Muscle layer of colon (tissue), 2 donors: ENCODE measurements at regions not wholly inside any gene's neighbourhood (a gene's known extent, or its start where the extent isn't known, plus 50 kb on each side); places are given as distances from the start of the nearest gene placed in this dataset.

Experiments used
- H3K27ac ChIP-seq: one replicate; pipeline ENCODE4 v1.7.0; 2013; ENCODE audit warnings: low read depth, mild to moderate bottlenecking, low read length, moderate library complexity
- H3K27me3 ChIP-seq, 2 donors: one replicate each; pipeline ENCODE4 v1.7.0; 2013; ENCODE audit warnings: low read length in 2 of 2, mild to moderate bottlenecking in 2 of 2; ENCODE audit not compliant: insufficient read depth in 2 of 2, control insufficient read depth in 1 of 2
- H3K36me3 ChIP-seq: one replicate; pipeline ENCODE4 v1.7.0; 2013; ENCODE audit warnings: mild to moderate bottlenecking, low read length; ENCODE audit not compliant: insufficient read depth
- H3K4me1 ChIP-seq: one replicate; pipeline ENCODE4 v1.7.0; 2013; ENCODE audit warnings: mild to moderate bottlenecking, low read length; ENCODE audit not compliant: insufficient read depth
- H3K4me3 ChIP-seq, 2 donors: one replicate each; pipeline ENCODE4 v1.7.0; 2013; ENCODE audit warnings: low read length in 2 of 2, low read depth in 1 of 2, mild to moderate bottlenecking in 1 of 2, moderate library complexity in 1 of 2
- H3K9ac ChIP-seq: one replicate; pipeline ENCODE4 v1.7.0; 2013; ENCODE audit warnings: low read length
- H3K9me3 ChIP-seq: one replicate; pipeline ENCODE4 v1.7.0; 2013; ENCODE audit warnings: mild to moderate bottlenecking, low read length
- donor health status: abdominal sarcoma.
- donor health status: Adenocarcinoma of cecum.

DNA sequence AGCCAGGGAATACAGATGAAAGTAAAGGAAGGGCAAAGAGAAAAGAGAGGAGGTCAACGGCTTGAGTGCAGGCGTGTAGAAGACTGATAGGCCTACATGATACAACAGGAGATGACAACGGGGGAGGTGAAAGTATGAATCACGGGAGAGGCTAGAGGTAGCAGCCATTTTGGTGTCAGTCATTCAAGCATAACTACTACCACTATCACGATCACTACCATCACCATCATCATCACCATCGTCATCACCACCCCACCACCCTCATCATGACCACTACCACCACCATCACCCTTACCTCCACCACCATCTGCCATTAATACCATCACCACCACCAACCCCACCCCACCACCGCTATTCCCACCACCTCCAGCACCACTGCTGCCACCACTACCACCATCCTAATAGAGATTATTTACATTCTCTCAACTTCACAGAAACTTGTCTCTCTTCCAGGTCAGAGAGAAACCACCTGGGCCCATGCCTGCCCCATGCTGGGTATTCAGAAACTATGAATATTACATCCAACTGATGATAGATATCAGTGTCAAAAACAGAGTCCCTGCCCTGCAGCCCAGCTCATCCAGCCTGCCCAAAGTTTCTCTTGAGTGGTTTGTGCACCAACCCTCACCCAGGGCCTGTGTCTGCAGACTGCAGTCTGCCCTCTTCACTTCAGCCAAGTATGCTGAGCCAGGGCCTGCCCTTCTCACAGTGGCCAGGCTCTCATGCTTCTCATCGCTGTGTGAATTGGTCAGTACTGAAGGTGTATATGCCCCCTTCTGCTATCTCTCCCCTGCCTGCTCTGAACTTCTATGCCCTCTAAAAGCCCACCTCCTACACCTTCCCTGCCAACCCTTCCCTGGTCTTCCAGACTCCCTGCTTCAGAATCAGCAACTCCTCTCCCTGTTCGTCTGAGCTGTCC, 215.6 kb upstream of the TLE3 start:
- Histone ChIP-seq H3K27me3 (no peaks in the 10 kb centered on the region), H3K9ac (no peak overlapping the region), H3K4me3 (no peak overlapping the region), H3K9me3 (no peaks in the 10 kb centered on the region), H3K4me1 (peaks cover 1% of the 10 kb centered on the region), H3K36me3 (no peaks in the 10 kb centered on the region), H3K27ac (no peak overlapping the region)

DNA sequence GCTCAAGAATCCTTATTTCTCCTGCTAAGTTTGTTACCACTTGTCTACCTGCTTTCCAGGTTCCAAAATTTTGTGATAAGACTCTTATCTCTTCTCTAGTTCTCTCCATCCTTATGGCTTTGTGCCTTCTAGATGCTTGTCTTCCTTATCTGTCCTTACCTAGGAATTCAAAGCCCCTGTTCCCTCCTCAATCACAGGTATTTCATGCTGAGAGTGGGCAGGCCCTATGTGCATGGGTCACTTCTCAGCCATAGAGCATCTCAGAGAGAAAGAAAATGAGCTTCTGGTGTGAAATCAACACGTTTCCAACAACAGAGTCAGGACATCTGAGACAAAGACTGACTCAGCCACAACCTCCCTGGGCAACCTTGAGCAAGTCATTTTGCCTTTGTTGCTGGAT, 214.1 kb upstream of the TLE3 start:
- no peaks in the 10 kb centered on the region for H3K36me3 ChIP-seq
- no peaks in the 10 kb centered on the region for H3K9me3 ChIP-seq
- H3K9ac ChIP-seq: no peak overlapping the region
- H3K27ac ChIP-seq: no peak overlapping the region
- H3K27me3 ChIP-seq: no peaks in the 10 kb centered on the region
- H3K4me3 ChIP-seq: no peak overlapping the region
- H3K4me1 ChIP-seq: no peaks in the 10 kb centered on the region

DNA sequence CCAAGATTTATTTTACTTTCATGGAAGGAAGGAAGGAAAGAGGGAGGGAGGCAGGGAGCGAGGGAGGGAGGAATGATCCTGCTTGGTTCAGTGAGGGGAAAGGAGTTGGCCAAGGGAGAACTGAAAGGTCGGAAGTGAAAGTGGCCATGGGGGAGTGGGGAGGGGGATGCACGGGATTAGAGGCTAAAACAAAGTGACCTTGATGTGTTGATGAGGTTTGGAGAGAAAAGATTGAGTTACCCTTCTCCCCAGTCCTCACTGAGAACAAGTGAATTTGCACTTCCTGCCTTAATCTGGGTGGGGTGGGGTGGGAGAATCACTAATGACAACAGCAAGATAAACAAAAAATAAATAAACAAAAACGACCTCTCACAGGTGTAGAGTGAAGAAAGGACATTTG, 212.0 kb upstream of the TLE3 start:
- Histone ChIP-seq H3K27me3 (no peaks in the 10 kb centered on the region), H3K9ac (no peak overlapping the region), H3K4me1 (no peaks in the 10 kb centered on the region), H3K27ac (no peak overlapping the region), H3K9me3 (no peaks in the 10 kb centered on the region), H3K4me3 (no peak overlapping the region), H3K36me3 (no peaks in the 10 kb centered on the region)

DNA sequence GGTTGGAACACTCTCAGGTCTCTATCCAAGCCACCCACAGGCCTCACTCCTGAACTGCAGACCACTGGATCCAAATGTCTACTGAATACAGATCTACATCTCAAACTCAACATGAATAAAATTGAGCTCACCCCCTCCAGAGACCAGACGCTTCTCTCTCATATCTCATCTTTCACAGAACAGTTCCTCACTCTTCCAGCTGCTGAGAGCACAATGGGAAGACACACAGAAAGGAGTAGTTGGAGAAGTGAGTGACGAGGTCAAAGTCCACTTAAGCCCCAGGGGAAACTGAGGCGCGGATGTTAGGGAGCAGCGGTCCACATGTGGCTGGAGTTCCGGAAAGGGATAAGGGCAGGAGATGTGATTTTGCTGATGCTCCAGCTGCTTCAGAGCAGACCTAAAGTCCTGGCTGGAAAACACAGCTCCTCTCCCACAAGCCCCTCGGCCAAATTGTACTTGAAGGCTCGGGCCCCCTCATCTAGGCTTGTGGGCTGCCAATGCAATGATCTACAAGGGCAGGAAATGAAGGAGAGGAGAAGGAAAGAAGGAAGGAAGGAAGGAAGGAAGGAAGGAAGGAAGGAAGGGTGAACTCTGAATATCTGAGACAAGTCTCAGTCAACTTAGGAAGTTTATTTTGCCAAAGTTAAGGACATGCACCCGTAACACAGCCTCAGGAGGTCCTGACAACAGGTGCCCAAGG, 211.2 kb upstream of the TLE3 start:
- Histone ChIP-seq H3K27me3 (no peaks in the 10 kb centered on the region), H3K9ac (no peak overlapping the region), H3K9me3 (no peaks in the 10 kb centered on the region), H3K4me3 (no peak overlapping the region), H3K4me1 (no peaks in the 10 kb centered on the region), H3K27ac (no peak overlapping the region), H3K36me3 (no peaks in the 10 kb centered on the region)

DNA sequence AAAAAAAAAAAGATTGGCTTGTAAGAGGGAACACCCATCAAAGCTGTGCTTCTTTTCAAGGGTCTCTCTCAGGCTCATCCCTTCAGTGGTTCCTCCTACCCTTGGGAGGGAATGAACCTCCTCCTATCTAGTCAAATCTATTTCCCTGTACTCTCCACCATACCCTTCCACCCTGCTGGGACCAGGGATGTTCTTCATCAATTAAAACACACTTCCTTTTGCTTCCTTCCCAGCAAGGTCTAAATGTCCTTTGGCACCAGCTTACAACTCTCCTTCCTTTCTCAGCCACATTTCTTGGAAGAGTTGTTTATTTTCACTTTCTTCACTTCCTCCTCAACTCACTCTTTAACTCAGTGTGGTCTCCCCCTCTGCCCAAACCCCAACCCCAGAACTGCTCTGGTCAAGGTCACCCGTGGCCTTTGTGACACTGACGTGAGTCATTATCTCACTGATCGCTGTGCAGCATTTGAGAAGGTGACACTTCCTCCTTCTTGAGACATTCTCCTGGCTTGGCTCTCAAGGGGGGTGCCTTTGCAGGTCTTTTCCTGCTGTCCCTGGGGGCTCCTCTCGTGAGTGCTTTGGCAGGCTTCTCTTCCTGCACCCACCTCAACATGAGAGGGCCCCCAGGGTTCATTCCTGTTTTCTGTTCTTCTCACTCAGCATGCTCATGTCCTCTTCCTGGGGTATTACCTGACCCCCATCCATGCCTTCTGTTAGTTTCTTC, 210.5 kb upstream of the TLE3 start:
- Histone ChIP-seq H3K27me3 (no peaks in the 10 kb centered on the region), H3K27ac (no peak overlapping the region), H3K36me3 (no peaks in the 10 kb centered on the region), H3K9me3 (no peaks in the 10 kb centered on the region), H3K9ac (no peak overlapping the region), H3K4me1 (no peaks in the 10 kb centered on the region), H3K4me3 (no peak overlapping the region)

DNA sequence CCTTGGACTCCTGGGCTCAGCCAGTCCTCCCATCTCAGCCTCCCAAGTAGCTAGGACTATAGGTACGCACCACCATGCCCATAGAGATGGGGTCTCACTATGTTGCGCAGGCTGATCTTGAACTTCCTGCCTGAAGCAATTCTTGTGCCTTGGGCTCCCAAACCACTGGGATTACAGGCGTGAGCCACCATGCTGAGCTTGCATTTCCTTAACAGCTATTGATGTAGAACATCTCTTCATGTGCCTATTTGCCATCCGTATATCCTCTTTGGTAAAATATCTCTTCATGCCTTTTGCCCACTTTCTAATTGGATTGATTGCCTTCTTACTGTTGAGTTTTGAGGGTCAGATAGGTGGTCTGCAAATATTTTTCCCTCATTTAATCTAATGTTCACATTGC, 208.9 kb upstream of the TLE3 start:
- Histone ChIP-seq H3K27ac (no peak overlapping the region), H3K9ac (no peak overlapping the region), H3K4me1 (no peaks in the 10 kb centered on the region), H3K9me3 (no peaks in the 10 kb centered on the region), H3K36me3 (no peaks in the 10 kb centered on the region), H3K4me3 (no peak overlapping the region), H3K27me3 (no peaks in the 10 kb centered on the region)

DNA sequence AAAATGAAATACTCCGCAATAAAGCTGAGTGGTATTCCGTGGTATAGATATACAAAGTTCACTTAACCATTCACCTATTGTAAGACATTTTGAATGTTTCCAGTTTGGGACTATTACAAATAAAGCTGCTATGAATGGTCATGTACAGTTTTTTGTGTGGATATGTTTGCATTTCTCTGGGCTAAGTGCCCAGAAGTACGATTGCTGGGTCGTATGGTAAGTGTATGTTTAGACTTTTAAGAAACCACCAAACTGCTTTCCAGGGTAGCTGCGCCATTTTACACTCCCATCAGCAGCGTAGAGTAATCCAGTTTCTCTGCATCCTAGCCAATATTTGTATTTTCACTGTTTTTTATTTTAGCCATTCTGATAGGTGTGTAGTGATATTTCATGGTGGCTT, 208.4 kb upstream of the TLE3 start:
- Histone ChIP-seq H3K27ac (no peak overlapping the region), H3K4me1 (no peaks in the 10 kb centered on the region), H3K4me3 (no peak overlapping the region), H3K36me3 (no peaks in the 10 kb centered on the region), H3K27me3 (no peaks in the 10 kb centered on the region), H3K9ac (no peak overlapping the region), H3K9me3 (no peaks in the 10 kb centered on the region)

DNA sequence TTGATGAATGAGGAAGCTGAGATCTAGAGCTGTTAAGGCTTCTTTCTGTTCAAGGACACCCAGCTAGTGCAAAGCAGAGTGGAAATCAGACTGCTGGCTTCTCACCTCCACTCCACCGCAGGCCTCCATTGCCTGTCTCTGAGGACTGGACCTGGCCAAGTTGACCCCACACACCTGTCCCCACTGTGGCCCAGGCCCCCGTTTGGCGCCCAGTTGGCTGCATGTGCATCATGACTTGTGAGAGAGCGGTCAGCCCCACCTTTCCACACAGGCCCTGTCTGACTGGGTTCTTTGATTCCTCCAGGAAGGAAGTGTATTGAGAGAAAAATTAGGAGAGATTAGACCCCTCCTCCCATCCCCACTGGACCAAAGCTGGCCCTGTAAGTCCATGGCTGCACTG, 206.3 kb upstream of the TLE3 start:
- no peaks in the 10 kb centered on the region for H3K27me3 ChIP-seq
- no peak overlapping the region for H3K9ac ChIP-seq
- no peaks in the 10 kb centered on the region for H3K36me3 ChIP-seq
- H3K27ac ChIP-seq: no peak overlapping the region
- no peak overlapping the region for H3K4me3 ChIP-seq
- no peaks in the 10 kb centered on the region for H3K9me3 ChIP-seq
- H3K4me1 ChIP-seq: no peaks in the 10 kb centered on the region

DNA sequence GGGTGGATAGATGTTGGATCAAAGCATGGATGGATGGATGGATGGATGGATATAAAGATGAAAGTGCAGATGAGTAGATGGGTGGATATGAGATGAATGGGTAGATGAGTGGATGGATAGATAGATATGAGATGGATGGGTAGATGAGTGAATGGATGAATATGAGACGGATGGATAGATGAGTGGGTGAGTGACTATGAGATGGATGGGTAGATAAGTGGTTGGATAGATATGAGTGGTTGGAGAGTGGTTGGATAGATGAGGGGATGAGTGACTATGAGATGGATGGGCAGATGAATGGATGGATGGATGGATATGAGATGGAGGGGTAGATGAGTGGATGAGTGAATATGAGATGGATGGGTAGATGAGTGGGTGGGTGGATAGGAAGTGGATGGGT, 204.6 kb upstream of the TLE3 start:
- Histone ChIP-seq H3K36me3 (no peaks in the 10 kb centered on the region), H3K4me1 (no peaks in the 10 kb centered on the region), H3K4me3 (no peak overlapping the region), H3K9me3 (no peaks in the 10 kb centered on the region), H3K27me3 (no peaks in the 10 kb centered on the region), H3K9ac (no peak overlapping the region), H3K27ac (no peak overlapping the region)

DNA sequence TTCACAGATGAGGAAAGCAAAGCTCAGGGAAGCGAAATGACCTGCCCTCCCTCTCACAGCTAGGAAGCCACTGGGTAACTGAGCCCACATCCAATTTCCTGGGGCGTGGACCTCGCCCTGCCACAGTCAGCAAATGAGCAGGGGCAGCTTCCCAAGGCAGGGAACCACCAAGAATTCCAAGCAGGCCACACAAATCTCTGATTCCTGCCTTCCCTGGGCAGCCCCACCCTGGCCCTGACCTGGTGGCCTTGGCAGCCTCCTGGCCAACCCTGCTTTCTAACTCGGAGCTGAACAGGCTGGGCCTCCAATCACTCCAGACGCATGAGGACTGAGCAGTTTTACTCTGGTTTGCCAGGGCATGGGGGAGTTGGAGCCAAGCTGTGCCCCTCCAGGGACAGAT, 203.7 kb upstream of the TLE3 start:
- Histone ChIP-seq H3K4me1 (no peaks in the 10 kb centered on the region), H3K9me3 (no peaks in the 10 kb centered on the region), H3K27ac (no peak overlapping the region), H3K9ac (no peak overlapping the region), H3K27me3 (no peaks in the 10 kb centered on the region), H3K36me3 (no peaks in the 10 kb centered on the region), H3K4me3 (no peak overlapping the region)

DNA sequence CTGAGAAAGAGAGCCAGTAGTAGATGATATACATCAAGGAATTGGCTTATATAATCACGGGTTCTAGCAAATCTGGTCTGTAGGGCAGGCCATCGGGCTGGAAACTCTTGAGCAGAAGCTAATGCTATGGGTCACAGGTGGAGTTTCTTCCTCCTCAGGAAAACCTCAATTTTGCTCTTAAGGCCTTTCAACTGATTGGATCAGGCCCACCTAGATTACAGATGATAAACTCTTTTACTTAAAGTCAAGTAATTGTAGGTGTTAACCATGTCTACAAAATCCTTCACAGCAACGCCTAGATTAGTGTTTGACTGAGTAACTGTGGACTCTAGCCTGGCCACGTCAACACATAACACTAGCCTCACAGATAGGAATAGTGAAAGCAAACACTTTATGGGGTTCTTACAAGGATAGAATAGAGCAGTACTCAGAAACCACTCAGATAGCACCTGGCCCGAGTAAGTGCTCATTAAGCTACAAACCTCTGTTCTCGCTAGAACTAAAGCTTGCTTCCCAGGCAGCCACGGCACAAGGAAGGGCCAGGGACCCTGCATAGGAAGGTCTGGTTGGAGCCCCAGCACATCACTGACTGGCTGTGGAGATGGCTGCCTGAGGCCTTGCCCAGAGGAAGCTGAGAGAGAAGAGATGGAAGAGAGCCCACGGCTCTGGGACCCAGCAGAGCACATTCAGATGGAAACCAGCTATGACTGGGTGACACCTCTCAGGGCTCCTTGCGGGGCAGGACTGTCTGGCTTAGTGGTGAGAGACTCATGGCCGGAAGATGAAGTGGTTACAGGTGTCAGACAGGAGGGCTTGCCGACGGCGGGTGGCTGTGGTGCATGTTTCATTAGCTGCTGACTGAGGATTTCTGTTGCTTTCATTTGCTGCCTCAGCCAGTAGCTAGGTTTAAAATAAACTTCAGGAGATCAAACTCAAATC, 202.5 kb upstream of the TLE3 start:
- no peaks in the 10 kb centered on the region for H3K36me3 ChIP-seq
- no peaks in the 10 kb centered on the region for H3K27me3 ChIP-seq
- no peaks in the 10 kb centered on the region for H3K9me3 ChIP-seq
- no peak overlapping the region for H3K9ac ChIP-seq
- no peak overlapping the region for H3K4me3 ChIP-seq
- no peaks in the 10 kb centered on the region for H3K4me1 ChIP-seq
- H3K27ac ChIP-seq: no peak overlapping the region
